ENCODE measurements at regions not wholly inside any gene's neighbourhood (a gene's known extent, or its start where the extent isn't known, plus 50 kb on each side); places are given as distances from the start of the nearest gene placed in this dataset.

GRCh38 chrX:22399437-22400192, 126.9 kb downstream of the CBLL2 start:
- TF ChIP-seq POLR2AphosphoS5 (IDR thresholded peaks at IDR 0.05): no peak
- no peak for TF ChIP-seq CTCF (IDR thresholded peaks at IDR 0.05)
- no peak for TF ChIP-seq POLR2A (IDR thresholded peaks at IDR 0.05)

Measured in prostate gland (tissue), 2 donors.